ENCODE measurements at regions not wholly inside any gene's neighbourhood (a gene's known extent, or its start where the extent isn't known, plus 50 kb on each side); places are given as distances from the start of the nearest gene placed in this dataset.

DNA sequence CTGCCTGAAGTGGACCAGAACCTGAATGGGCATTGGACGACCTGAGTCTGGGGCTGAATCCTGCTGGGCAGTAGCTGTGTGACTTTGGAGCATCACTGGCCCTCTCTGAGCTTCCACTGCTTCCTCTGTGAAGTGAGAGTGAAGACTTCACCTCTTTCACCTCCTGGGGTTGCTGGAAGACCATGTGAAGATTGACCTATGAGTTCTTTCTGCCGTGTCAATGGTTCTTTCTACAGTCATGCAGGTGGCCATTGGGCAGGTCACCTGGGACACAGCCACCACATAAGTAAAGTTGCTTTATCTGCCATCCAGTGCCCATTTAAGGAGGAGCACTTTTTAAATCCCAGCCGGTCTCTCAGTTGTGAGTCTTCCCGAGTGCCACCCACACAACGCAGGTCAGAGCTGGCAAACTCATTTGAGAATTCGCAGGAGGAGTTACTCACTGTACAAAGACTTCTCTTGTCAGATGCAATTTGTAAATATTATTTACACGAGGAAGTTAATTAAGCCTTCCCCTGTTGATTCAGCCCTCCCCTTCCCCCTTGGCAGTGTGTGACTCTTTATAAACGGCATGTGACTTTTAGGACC, 74.8 kb upstream of the TCL1B start:
- no peak for FAIRE-seq
- H3K4me1 ChIP-seq: no peaks in the 10 kb centered on the region
- CTCF ChIA-PET: no interaction called here

DNA sequence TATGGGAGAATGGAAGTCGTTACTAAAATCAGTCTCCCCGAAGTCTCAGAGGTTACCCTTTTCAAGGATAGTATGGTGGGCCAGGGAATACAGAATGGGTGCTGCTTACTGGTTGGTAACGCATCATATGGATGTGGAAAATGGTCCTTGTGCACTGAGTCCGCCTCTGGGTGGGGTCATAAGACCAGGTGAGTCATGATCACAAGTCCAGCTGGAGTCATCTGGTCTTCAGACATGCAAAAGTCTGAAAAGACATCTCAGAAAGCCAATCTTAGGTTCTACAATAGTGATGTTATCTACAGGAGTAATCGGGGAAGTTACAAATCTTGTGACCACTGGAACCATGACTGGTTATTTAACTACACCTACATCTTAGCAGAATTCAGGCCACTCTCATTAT, 71.9 kb upstream of the TCL1B start:
- TF ChIP-seq GATA3 (IDR thresholded peaks at IDR 0.05; ENCODE audit: borderline replicate concordance) (no peak), FOXS1 (CRISPR knock-in tag; IDR thresholded peaks at IDR 0.05) (no peak), EP300 (IDR thresholded peaks at IDR 0.05) (no peak), BHLHE40 (IDR thresholded peaks at IDR 0.05; ENCODE audit: low read depth, low read length) (no peak), RAD21 (conservative IDR thresholded peaks at IDR 0.05 in 1 of 2, IDR thresholded peaks at IDR 0.05 in 1 of 2) (no peak)
- 1% methylated on average over 5 of the region's 5 CpGs for WGBS (ENCODE audit: missing lambda C conversion rate)
- ATAC-seq: no peak

More for the DNA sequence above, 74.8 kb upstream of the TCL1B start:
- POLR2A ChIA-PET: no interaction called here
- no peak for TF ChIP-seq CHD2 (IDR thresholded peaks at IDR 0.05; ENCODE audit: low read length, partially characterized antibody)
- TF ChIP-seq GATA3 (IDR thresholded peaks at IDR 0.05; ENCODE audit: borderline replicate concordance): no peak
- TF ChIP-seq RAD21 (conservative IDR thresholded peaks at IDR 0.05 in 1 of 2, IDR thresholded peaks at IDR 0.05 in 1 of 2): no peak
- no peak for TF ChIP-seq CEBPB (IDR thresholded peaks at IDR 0.05)
- TF ChIP-seq TFCP2L1 (CRISPR knock-in tag; IDR thresholded peaks at IDR 0.05): no peak
- TF ChIP-seq, protein P1, sequence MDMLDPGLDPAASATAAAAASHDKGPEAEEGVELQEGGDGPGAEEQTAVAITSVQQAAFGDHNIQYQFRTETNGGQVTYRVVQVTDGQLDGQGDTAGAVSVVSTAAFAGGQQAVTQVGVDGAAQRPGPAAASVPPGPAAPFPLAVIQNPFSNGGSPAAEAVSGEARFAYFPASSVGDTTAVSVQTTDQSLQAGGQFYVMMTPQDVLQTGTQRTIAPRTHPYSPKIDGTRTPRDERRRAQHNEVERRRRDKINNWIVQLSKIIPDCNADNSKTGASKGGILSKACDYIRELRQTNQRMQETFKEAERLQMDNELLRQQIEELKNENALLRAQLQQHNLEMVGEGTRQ (IDR thresholded peaks at IDR 0.05): no peak
- no peak for TF ChIP-seq NR3C1 (IDR thresholded peaks at IDR 0.05)
- TF ChIP-seq TP53 (CRISPR knock-in tag; IDR thresholded peaks at IDR 0.05): no peak
- TF ChIP-seq RFX5 (IDR thresholded peaks at IDR 0.05): no peak
- TF ChIP-seq EHMT2 (IDR thresholded peaks at IDR 0.05; ENCODE audit: low read depth): no peak
- no peak for TF ChIP-seq RCOR1 (IDR thresholded peaks at IDR 0.05; ENCODE audit: low read depth, low read length)
- TF ChIP-seq, protein P2, sequence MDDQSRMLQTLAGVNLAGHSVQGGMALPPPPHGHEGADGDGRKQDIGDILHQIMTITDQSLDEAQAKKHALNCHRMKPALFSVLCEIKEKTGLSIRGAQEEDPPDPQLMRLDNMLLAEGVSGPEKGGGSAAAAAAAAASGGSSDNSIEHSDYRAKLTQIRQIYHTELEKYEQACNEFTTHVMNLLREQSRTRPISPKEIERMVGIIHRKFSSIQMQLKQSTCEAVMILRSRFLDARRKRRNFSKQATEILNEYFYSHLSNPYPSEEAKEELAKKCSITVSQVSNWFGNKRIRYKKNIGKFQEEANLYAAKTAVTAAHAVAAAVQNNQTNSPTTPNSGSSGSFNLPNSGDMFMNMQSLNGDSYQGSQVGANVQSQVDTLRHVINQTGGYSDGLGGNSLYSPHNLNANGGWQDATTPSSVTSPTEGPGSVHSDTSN (IDR thresholded peaks at IDR 0.05): no peak
- TF ChIP-seq, protein P3, sequence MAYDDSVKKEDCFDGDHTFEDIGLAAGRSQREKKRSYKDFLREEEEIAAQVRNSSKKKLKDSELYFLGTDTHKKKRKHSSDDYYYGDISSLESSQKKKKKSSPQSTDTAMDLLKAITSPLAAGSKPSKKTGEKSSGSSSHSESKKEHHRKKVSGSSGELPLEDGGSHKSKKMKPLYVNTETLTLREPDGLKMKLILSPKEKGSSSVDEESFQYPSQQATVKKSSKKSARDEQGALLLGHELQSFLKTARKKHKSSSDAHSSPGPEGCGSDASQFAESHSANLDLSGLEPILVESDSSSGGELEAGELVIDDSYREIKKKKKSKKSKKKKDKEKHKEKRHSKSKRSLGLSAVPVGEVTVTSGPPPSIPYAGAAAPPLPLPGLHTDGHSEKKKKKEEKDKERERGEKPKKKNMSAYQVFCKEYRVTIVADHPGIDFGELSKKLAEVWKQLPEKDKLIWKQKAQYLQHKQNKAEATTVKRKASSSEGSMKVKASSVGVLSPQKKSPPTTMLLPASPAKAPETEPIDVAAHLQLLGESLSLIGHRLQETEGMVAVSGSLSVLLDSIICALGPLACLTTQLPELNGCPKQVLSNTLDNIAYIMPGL (CRISPR knock-in tag; IDR thresholded peaks at IDR 0.05; ENCODE audit: borderline replicate concordance): no peak
- TF ChIP-seq, protein P4, sequence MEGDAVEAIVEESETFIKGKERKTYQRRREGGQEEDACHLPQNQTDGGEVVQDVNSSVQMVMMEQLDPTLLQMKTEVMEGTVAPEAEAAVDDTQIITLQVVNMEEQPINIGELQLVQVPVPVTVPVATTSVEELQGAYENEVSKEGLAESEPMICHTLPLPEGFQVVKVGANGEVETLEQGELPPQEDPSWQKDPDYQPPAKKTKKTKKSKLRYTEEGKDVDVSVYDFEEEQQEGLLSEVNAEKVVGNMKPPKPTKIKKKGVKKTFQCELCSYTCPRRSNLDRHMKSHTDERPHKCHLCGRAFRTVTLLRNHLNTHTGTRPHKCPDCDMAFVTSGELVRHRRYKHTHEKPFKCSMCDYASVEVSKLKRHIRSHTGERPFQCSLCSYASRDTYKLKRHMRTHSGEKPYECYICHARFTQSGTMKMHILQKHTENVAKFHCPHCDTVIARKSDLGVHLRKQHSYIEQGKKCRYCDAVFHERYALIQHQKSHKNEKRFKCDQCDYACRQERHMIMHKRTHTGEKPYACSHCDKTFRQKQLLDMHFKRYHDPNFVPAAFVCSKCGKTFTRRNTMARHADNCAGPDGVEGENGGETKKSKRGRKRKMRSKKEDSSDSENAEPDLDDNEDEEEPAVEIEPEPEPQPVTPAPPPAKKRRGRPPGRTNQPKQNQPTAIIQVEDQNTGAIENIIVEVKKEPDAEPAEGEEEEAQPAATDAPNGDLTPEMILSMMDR (IDR thresholded peaks at IDR 0.05): no peak
- TF ChIP-seq, protein P5, sequence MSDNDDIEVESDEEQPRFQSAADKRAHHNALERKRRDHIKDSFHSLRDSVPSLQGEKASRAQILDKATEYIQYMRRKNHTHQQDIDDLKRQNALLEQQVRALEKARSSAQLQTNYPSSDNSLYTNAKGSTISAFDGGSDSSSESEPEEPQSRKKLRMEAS (IDR thresholded peaks at IDR 0.05): no peak
- no peak for TF ChIP-seq SMC3 (IDR thresholded peaks at IDR 0.05)
- no peak for ATAC-seq
- no peak for DNase-seq (ENCODE audit: low read depth in 1 of 2, low spot score in 1 of 2)
- Histone ChIP-seq H3K9me3 (no peaks in the 10 kb centered on the region), H3K4me3 (no peak overlapping the region), H3K27ac (no peak overlapping the region), H3K4me2 (no peak overlapping the region)
- under 1% methylated on average over 8 of the region's 8 CpGs for WGBS (ENCODE audit: missing lambda C conversion rate)

More for the DNA sequence above, 71.9 kb upstream of the TCL1B start:
- no peak overlapping the region for H3K4me3 ChIP-seq
- DNase-seq (ENCODE audit: low read depth in 1 of 2, low spot score in 1 of 2): peak in 1 of 2 experiments; percentile 6
- H3K9me3 ChIP-seq: no peaks in the 10 kb centered on the region
- no peaks in the 10 kb centered on the region for H3K4me1 ChIP-seq
- H3K4me2 ChIP-seq: no peak overlapping the region
- ChIA-PET CTCF (interaction anchor here (1.4 to 1.6 kb wide), 2 partner anchors 160 to 380 kb away, joined by 4 to 6 read pairs; no protein-coding TSS in a partner anchor), POLR2A (interaction anchor here (0.5 kb wide), 1 partner anchor 67 kb away, joined by 8 read pairs; no protein-coding TSS in a partner anchor)
- no peak for FAIRE-seq
- no peak overlapping the region for H3K27ac ChIP-seq

Data from A549 (cell line).